ENCODE measurements at regions not wholly inside any gene's neighbourhood (a gene's known extent, or its start where the extent isn't known, plus 50 kb on each side); places are given as distances from the start of the nearest gene placed in this dataset.

DNA sequence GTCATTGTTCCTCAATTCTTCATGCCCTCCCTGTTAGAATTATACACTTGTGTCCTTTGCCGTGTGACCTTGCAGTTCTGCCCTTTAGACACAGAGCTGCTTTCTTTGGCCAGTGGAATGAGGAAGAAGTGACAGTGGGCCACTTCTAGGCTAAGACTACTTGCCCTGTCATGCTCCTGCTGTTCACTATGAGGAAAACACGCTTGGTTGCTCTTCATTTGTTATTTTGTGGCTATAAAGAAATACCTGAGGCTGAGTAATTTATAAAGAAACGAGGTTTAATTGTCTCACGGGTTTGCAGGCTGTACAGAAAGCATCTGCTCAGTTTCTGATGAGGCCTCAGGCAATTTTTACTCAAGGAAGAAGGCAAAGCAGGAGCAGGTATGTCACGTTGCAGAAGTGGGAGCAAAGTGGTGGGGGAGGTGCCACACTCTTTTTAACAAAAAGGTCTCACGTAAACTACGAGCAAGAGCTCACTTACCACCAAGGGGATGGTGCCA is 279.1 kb upstream of the DMAC1 start:
- H3K27ac ChIP-seq (ENCODE audit: low read length): no peak overlapping the region
- no peak overlapping the region for H3K9ac ChIP-seq (ENCODE audit: low read length)
- H3K27me3 ChIP-seq (ENCODE audit: control insufficient read depth, insufficient read depth, low read length): no peaks in the 10 kb centered on the region
- no peaks in the 10 kb centered on the region for H3K36me3 ChIP-seq (ENCODE audit: control insufficient read depth, low read depth, low read length)
- no peaks in the 10 kb centered on the region for H3K9me3 ChIP-seq (ENCODE audit: control insufficient read depth, low read depth, low read length)
- H3K4me1 ChIP-seq (ENCODE audit: control insufficient read depth, low read depth, low read length): no peaks in the 10 kb centered on the region
- no peak overlapping the region for H3K4me3 ChIP-seq (ENCODE audit: low read length)

DNA sequence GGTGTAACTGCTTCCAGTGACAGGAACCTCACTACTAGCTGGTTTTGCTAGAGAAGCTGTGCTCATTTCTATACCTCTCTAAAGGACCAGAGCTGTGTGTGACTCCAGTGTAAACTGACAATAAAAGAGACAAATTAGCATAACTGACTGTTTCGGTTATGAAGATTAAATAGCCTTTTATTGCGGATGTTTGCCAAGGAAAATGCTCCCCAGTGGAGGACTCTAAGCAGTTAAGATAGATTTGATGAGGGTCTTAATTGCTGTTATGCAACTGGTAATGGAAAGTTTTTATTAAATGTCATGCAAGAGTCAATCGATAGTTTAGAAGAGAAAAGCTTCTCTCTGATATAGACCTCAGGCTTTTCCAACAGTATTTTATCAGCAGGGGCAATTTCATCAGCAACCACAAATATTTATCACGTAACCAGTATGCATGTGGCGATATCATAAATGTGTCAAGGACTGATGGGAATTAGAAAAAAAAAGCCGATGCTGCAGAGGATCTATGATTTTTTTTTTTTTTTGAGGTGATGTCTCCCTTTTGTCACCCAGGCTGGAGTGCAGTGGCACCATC is 275.2 kb upstream of the DMAC1 start:
- Histone ChIP-seq H3K4me3 (ENCODE audit: low read length) (no peak overlapping the region), H3K9me3 (ENCODE audit: control insufficient read depth, low read depth, low read length) (no peaks in the 10 kb centered on the region), H3K27me3 (ENCODE audit: control insufficient read depth, insufficient read depth, low read length) (no peaks in the 10 kb centered on the region), H3K9ac (ENCODE audit: low read length) (no peak overlapping the region), H3K4me1 (ENCODE audit: control insufficient read depth, low read depth, low read length) (no peaks in the 10 kb centered on the region), H3K36me3 (ENCODE audit: control insufficient read depth, low read depth, low read length) (no peaks in the 10 kb centered on the region), H3K27ac (ENCODE audit: low read length) (no peak overlapping the region)

DNA sequence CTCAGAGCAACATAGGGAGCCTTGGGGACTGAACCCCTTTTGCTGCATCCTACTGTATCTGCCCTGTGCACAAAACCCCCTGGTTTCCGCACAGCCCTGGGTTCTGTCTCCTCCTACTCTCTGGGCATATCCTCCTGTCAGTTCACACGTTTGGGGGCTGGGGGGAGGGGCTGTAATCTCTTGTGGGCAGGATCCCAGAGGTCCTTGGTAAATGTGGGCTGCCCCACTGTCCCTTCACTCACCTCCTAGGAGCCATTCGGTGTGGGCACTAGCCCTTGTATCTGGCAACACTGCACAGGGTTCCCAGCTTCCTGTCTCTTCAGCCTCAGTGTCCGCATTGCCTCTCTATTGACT is 271.8 kb upstream of the DMAC1 start:
- H3K27ac ChIP-seq (ENCODE audit: low read length): no peak overlapping the region
- H3K4me1 ChIP-seq (ENCODE audit: control insufficient read depth, low read depth, low read length): no peaks in the 10 kb centered on the region
- H3K4me3 ChIP-seq (ENCODE audit: low read length): no peak overlapping the region
- H3K9me3 ChIP-seq (ENCODE audit: control insufficient read depth, low read depth, low read length): no peaks in the 10 kb centered on the region
- H3K9ac ChIP-seq (ENCODE audit: low read length): no peak overlapping the region
- no peaks in the 10 kb centered on the region for H3K27me3 ChIP-seq (ENCODE audit: control insufficient read depth, insufficient read depth, low read length)
- H3K36me3 ChIP-seq (ENCODE audit: control insufficient read depth, low read depth, low read length): no peaks in the 10 kb centered on the region

DNA sequence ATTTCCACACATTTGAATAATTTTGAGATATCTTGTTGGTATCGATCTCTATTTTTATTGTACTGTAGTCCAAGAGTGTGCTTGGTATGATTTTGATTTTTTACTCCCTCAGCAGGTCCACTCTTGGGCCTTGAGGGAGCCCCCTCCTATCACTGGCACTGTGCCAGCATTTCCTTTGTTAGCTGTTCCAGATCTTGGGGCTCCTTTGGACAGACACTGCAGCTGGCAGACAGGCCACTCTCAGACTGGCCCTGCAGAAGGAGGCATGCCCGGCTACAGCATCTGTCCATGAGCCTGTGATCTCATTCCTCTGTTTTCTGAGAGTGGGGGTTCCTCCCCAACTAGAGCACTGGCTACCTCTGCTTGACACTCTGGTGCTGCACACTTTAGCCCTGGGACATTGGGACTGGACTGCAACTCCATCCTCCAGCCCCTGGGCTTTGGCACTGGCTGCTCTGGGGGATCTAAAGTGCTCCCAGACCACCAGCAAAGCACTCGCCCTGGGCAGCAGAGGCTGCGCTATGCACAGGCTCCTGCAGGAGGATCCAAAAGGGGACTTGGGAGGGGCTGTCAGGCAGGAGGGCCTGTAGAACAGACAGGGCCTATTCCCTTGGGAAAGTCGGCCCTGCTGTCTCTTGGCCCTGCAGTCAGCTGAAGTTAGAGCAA is 271.3 kb upstream of the DMAC1 start:
- Histone ChIP-seq H3K36me3 (ENCODE audit: control insufficient read depth, low read depth, low read length) (no peaks in the 10 kb centered on the region), H3K9me3 (ENCODE audit: control insufficient read depth, low read depth, low read length) (no peaks in the 10 kb centered on the region), H3K4me3 (ENCODE audit: low read length) (no peak overlapping the region), H3K27me3 (ENCODE audit: control insufficient read depth, insufficient read depth, low read length) (no peaks in the 10 kb centered on the region), H3K27ac (ENCODE audit: low read length) (no peak overlapping the region), H3K4me1 (ENCODE audit: control insufficient read depth, low read depth, low read length) (no peaks in the 10 kb centered on the region), H3K9ac (ENCODE audit: low read length) (no peak overlapping the region)

DNA sequence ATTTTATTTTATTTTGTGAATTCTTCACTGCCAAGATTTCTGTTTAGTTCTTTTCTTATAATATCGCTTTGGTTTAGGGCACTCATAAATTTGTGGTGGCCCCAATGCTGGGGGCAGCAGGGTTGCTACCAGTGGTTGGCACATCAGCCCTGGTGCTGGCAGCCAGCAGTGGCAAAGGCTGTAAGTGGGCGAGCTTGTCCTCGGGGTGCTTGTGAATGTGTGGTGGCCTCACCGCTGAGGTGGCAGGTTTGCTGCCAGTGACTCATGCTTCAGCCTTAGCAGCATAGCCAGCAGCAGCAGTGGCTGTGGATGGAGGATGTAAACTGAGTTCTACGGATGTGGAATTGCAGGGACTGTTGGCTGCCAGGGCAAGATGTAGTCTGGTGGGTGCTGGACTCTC is 262.9 kb upstream of the DMAC1 start:
- H3K9me3 ChIP-seq (ENCODE audit: control insufficient read depth, low read depth, low read length): no peaks in the 10 kb centered on the region

DNA sequence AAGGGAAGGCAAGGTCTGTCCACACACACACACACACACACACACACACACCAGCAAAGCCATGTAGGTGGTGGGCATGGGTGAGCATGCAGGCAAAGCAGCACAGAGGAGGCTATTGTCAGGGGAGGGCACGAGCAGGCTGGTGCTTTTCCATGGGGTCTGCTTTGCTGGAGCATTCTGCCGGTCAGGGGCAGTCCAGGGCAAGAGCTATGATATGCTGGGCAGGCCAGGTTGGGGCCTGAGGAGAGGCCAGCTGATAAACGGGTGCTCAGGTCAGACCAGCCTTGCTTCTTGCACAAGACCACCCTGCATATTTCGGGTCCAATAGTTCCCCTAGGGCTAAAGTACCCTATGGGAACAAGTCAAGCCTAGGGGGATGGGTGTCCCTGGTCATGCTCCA is 253.9 kb upstream of the DMAC1 start:
- no peaks in the 10 kb centered on the region for H3K27me3 ChIP-seq (ENCODE audit: control insufficient read depth, insufficient read depth, low read length)
- H3K36me3 ChIP-seq (ENCODE audit: control insufficient read depth, low read depth, low read length): no peaks in the 10 kb centered on the region
- no peaks in the 10 kb centered on the region for H3K4me1 ChIP-seq (ENCODE audit: control insufficient read depth, low read depth, low read length)
- no peak overlapping the region for H3K9ac ChIP-seq (ENCODE audit: low read length)
- peaks cover 6% of the 10 kb centered on the region for H3K9me3 ChIP-seq (ENCODE audit: control insufficient read depth, low read depth, low read length)
- H3K27ac ChIP-seq (ENCODE audit: low read length): no peak overlapping the region
- H3K4me3 ChIP-seq (ENCODE audit: low read length): no peak overlapping the region

More for the DNA sequence above, 262.9 kb upstream of the DMAC1 start:
- H3K36me3 ChIP-seq (ENCODE audit: control insufficient read depth, low read depth, low read length): no peaks in the 10 kb centered on the region
- no peak overlapping the region for H3K4me3 ChIP-seq (ENCODE audit: low read length)
- H3K27ac ChIP-seq (ENCODE audit: low read length): no peak overlapping the region
- H3K27me3 ChIP-seq (ENCODE audit: control insufficient read depth, insufficient read depth, low read length): no peaks in the 10 kb centered on the region
- no peak overlapping the region for H3K9ac ChIP-seq (ENCODE audit: low read length)
- H3K4me1 ChIP-seq (ENCODE audit: control insufficient read depth, low read depth, low read length): no peaks in the 10 kb centered on the region

DNA sequence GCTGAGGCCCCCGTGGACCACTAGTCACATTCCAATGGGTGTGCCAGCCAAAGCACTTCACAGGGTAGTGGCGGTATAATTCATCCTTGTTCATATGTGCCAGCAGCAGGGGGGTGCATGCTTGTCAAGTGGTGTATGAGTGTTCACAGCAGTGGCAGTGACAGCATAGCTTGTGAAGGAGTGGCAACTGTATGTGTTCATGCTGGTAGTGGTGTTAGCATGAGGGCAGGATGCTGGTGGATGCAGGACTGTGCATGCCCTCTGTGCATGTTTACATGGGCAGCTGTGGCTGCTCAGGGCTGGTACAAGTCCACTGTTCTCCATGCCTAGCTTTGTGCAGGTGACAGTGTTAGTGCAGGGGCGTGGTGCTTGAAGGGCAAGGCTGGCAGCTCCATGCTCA is 253.4 kb upstream of the DMAC1 start:
- H3K27me3 ChIP-seq (ENCODE audit: control insufficient read depth, insufficient read depth, low read length): no peaks in the 10 kb centered on the region
- no peaks in the 10 kb centered on the region for H3K4me1 ChIP-seq (ENCODE audit: control insufficient read depth, low read depth, low read length)
- H3K9ac ChIP-seq (ENCODE audit: low read length): no peak overlapping the region
- H3K36me3 ChIP-seq (ENCODE audit: control insufficient read depth, low read depth, low read length): no peaks in the 10 kb centered on the region
- peaks cover 6% of the 10 kb centered on the region for H3K9me3 ChIP-seq (ENCODE audit: control insufficient read depth, low read depth, low read length)
- H3K27ac ChIP-seq (ENCODE audit: low read length): no peak overlapping the region
- H3K4me3 ChIP-seq (ENCODE audit: low read length): no peak overlapping the region

DNA sequence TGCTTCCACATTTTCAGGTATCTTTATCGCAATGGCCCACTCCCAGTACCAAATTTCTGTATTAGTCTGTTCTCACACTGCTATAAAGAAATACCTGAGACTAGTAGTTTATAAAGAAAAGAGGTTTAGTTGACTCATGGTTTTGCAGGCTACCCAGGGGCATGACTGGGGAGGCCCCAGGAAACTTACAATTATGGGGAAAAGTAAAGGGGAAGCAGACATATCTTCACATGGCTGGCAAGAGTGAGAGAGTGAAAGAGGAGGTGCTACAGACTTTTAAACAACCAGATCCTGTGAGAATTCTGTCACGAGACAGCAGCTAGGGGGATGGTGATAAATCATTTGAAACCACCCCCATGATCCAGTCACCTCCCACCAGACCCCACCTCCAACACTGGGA is 238.2 kb upstream of the DMAC1 start:
- Histone ChIP-seq H3K27ac (ENCODE audit: low read length) (no peak overlapping the region), H3K4me1 (ENCODE audit: control insufficient read depth, low read depth, low read length) (no peaks in the 10 kb centered on the region), H3K36me3 (ENCODE audit: control insufficient read depth, low read depth, low read length) (no peaks in the 10 kb centered on the region), H3K9ac (ENCODE audit: low read length) (no peak overlapping the region), H3K4me3 (ENCODE audit: low read length) (no peak overlapping the region), H3K27me3 (ENCODE audit: control insufficient read depth, insufficient read depth, low read length) (no peaks in the 10 kb centered on the region), H3K9me3 (ENCODE audit: control insufficient read depth, low read depth, low read length) (peaks cover 6% of the 10 kb centered on the region)

DNA sequence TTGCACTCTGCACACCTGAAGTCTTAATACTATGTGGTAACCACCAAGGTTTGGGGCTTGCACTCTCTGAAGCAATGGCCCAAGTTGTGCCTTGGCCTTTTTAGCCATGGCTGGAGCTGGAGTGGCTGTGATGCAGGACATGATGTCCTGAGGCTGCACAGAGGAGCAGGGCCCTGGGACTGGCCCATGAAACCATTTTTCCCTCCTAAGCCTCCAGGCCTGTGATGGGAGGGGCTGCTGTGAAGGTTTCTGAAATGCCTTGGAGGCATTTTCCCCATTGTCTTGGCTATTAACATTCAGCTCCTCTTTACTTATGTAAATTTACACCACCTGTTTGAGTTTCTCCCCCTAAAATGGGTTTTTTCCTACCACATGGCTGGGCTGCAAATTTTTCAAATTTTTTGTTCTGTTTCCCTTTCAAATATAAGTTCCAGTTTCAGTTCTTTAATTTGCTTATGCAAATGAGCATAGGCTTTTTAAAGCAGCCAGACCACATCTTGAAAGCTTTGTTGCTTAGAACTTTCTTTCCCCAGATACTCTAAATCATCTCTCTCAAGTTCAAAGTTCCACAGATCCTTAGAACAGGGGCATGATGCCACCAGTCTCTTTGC is 237.4 kb upstream of the DMAC1 start:
- H3K27me3 ChIP-seq (ENCODE audit: control insufficient read depth, insufficient read depth, low read length): no peaks in the 10 kb centered on the region
- no peak overlapping the region for H3K9ac ChIP-seq (ENCODE audit: low read length)
- H3K27ac ChIP-seq (ENCODE audit: low read length): no peak overlapping the region
- H3K9me3 ChIP-seq (ENCODE audit: control insufficient read depth, low read depth, low read length): peaks cover 6% of the 10 kb centered on the region
- no peaks in the 10 kb centered on the region for H3K36me3 ChIP-seq (ENCODE audit: control insufficient read depth, low read depth, low read length)
- no peaks in the 10 kb centered on the region for H3K4me1 ChIP-seq (ENCODE audit: control insufficient read depth, low read depth, low read length)
- no peak overlapping the region for H3K4me3 ChIP-seq (ENCODE audit: low read length)

DNA sequence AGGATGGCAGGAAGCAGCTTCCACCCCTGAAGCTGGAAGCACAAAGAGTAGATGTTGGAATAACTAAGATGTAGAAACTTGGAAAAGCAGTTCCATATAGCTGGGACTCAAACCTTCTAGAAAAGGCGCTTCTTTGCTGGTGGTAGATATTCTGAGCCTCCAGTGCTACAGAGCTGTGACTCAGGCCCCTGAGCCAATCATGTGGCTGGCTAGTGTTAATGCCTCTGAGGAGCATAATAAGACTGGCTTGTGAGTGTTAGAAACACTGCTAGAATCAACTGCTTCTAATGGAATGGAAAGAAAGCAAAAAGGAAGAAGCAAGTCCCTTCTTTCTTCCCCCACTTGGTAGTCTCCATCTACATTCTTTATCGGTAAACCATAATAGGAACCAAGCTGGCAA is 234.2 kb upstream of the DMAC1 start:
- H3K9ac ChIP-seq (ENCODE audit: low read length): no peak overlapping the region
- H3K9me3 ChIP-seq (ENCODE audit: control insufficient read depth, low read depth, low read length): peaks cover 6% of the 10 kb centered on the region
- no peaks in the 10 kb centered on the region for H3K36me3 ChIP-seq (ENCODE audit: control insufficient read depth, low read depth, low read length)
- H3K4me1 ChIP-seq (ENCODE audit: control insufficient read depth, low read depth, low read length): no peaks in the 10 kb centered on the region
- H3K27ac ChIP-seq (ENCODE audit: low read length): no peak overlapping the region
- H3K27me3 ChIP-seq (ENCODE audit: control insufficient read depth, insufficient read depth, low read length): no peaks in the 10 kb centered on the region
- no peak overlapping the region for H3K4me3 ChIP-seq (ENCODE audit: low read length)

DNA sequence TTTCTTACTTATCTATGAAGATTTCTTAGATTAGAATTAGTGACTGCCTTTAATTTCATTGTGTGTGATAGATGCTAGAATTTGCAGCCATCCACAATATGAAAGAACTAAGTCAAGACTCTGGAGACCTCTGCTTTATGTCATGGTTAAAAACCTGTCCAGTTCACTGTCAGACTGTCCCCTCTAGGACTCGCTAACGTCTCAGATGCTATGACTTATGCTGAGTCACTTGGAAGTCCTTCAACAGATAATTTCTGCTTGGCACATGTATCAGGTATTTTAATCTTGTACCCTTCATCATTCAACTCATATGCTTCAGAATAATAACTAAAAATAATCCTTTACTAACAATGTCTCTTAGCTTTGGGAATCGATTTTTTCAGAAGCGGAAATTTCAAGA is 230.5 kb upstream of the DMAC1 start:
- Histone ChIP-seq H3K9ac (ENCODE audit: low read length) (no peak overlapping the region), H3K9me3 (ENCODE audit: control insufficient read depth, low read depth, low read length) (no peaks in the 10 kb centered on the region), H3K27ac (ENCODE audit: low read length) (no peak overlapping the region), H3K27me3 (ENCODE audit: control insufficient read depth, insufficient read depth, low read length) (no peaks in the 10 kb centered on the region), H3K4me3 (ENCODE audit: low read length) (no peak overlapping the region), H3K36me3 (ENCODE audit: control insufficient read depth, low read depth, low read length) (no peaks in the 10 kb centered on the region), H3K4me1 (ENCODE audit: control insufficient read depth, low read depth, low read length) (peaks cover 15% of the 10 kb centered on the region)

DNA sequence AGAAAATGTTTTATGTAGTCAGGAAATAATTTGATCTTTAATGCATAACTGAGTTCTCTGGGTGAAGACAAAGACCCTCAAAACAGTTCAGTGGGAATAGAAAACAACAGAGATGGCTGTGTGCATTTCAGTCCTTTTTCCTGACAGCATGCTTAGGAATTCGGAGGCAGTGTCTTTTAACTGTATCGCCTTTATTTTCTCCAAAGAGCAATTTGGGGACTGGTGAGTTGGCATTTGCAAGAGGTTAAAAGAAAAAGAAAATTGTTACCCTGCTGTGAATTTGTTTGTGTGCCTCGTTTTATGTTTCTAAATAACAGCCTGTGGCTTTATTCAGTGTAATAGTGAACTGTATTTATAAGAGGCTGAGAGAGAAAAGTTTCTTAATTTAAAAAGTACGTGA is 227.8 kb upstream of the DMAC1 start:
- Histone ChIP-seq H3K27ac (ENCODE audit: low read length) (peak overlapping the region; percentile 13), H3K9ac (ENCODE audit: low read length) (no peak overlapping the region), H3K4me3 (ENCODE audit: low read length) (peak overlapping the region; percentile 31), H3K9me3 (ENCODE audit: control insufficient read depth, low read depth, low read length) (no peaks in the 10 kb centered on the region), H3K4me1 (ENCODE audit: control insufficient read depth, low read depth, low read length) (peaks cover 15% of the 10 kb centered on the region), H3K36me3 (ENCODE audit: control insufficient read depth, low read depth, low read length) (no peaks in the 10 kb centered on the region), H3K27me3 (ENCODE audit: control insufficient read depth, insufficient read depth, low read length) (no peaks in the 10 kb centered on the region)
